ENCODE measurements at regions not wholly inside any gene's neighbourhood (a gene's known extent, or its start where the extent isn't known, plus 50 kb on each side); places are given as distances from the start of the nearest gene placed in this dataset.

- TF ChIP-seq, protein P1, sequence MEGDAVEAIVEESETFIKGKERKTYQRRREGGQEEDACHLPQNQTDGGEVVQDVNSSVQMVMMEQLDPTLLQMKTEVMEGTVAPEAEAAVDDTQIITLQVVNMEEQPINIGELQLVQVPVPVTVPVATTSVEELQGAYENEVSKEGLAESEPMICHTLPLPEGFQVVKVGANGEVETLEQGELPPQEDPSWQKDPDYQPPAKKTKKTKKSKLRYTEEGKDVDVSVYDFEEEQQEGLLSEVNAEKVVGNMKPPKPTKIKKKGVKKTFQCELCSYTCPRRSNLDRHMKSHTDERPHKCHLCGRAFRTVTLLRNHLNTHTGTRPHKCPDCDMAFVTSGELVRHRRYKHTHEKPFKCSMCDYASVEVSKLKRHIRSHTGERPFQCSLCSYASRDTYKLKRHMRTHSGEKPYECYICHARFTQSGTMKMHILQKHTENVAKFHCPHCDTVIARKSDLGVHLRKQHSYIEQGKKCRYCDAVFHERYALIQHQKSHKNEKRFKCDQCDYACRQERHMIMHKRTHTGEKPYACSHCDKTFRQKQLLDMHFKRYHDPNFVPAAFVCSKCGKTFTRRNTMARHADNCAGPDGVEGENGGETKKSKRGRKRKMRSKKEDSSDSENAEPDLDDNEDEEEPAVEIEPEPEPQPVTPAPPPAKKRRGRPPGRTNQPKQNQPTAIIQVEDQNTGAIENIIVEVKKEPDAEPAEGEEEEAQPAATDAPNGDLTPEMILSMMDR (IDR thresholded peaks at IDR 0.05): no peak
- TF ChIP-seq POLR2A (IDR thresholded peaks at IDR 0.05): no peak
These were observed 200.6 kb upstream of the CCL2 start for GRCh38 chr17:34054495-34054894.

Data from heart left ventricle (tissue), 13 donors.